ENCODE measurements at regions not wholly inside any gene's neighbourhood (a gene's known extent, or its start where the extent isn't known, plus 50 kb on each side); places are given as distances from the start of the nearest gene placed in this dataset.

DNA sequence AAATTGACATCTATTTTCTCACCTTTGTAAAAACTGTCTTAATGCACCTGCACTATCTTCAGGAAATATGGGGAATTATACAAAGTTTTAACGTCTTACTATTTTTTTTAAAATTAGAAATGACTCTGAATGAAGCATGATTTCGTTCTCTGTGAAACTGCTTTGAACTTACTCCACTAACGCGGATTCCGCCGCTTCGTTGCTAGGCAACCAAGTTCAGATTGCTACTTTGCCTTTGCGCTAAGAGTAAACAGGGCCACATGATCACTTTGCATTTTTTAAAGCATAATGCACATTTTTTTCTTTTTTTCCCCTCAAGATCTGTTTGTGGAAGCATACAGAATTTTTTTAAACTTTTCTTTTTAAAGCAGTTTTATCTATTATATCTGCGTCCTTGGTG is 690.5 kb downstream of the BRINP3 start:
- TF ChIP-seq, protein P1, sequence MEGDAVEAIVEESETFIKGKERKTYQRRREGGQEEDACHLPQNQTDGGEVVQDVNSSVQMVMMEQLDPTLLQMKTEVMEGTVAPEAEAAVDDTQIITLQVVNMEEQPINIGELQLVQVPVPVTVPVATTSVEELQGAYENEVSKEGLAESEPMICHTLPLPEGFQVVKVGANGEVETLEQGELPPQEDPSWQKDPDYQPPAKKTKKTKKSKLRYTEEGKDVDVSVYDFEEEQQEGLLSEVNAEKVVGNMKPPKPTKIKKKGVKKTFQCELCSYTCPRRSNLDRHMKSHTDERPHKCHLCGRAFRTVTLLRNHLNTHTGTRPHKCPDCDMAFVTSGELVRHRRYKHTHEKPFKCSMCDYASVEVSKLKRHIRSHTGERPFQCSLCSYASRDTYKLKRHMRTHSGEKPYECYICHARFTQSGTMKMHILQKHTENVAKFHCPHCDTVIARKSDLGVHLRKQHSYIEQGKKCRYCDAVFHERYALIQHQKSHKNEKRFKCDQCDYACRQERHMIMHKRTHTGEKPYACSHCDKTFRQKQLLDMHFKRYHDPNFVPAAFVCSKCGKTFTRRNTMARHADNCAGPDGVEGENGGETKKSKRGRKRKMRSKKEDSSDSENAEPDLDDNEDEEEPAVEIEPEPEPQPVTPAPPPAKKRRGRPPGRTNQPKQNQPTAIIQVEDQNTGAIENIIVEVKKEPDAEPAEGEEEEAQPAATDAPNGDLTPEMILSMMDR (IDR thresholded peaks at IDR 0.05; ENCODE audit: low read length) = no peak
- no peak for TF ChIP-seq EZH2 (optimal IDR thresholded peaks at IDR 0.05; ENCODE audit: low read depth, low read length)
- TF ChIP-seq EZH2phosphoT487 (IDR thresholded peaks at IDR 0.05; ENCODE audit: low read length) = no peak

All from MM.1S (cell line).